Endothelial cell of umbilical vein (primary cell): ENCODE measurements at regions not wholly inside any gene's neighbourhood (a gene's known extent, or its start where the extent isn't known, plus 50 kb on each side); places are given as distances from the start of the nearest gene placed in this dataset.

ENCODE experiments used
- EZH2 ChIP-seq: IDR thresholded peaks from 2 replicates; pipeline ENCODE4 v1.6.1; 2012; ENCODE audit warnings: borderline replicate concordance, low read depth, mild to moderate bottlenecking, moderate library complexity, low read length, inconsistent platforms; ENCODE audit not compliant: severe bottlenecking
- POLR2A ChIP-seq: IDR thresholded peaks from 2 replicates; pipeline ENCODE4 v1.6.1; 2012; ENCODE audit warnings: low read depth, mild to moderate bottlenecking, control low read depth, low read length

DNA sequence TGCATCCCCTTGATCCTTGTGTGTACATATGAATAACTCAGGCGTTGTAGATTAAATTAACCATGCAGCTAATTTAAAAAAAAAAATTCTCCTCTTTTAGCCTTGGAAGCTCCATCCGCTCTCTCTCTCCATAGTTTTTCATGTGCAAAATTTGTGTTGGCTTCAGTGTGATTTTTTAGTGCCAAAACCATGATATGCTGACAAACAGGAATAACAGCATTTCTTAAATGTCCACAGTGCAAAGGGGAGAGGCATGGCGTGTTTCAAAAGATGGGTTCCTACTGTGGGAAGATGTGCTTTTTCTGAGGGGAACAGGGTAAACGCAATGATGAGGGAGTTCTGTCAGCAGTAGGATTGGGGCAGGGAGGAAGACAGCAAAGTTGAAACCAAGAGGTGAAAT is 247.0 kb downstream of the ICOS start:
- TF ChIP-seq EZH2 (no peak), POLR2A (no peak)
